GM12874 (cell line): ENCODE measurements at regions not wholly inside any gene's neighbourhood (a gene's known extent, or its start where the extent isn't known, plus 50 kb on each side); places are given as distances from the start of the nearest gene placed in this dataset.
A peak's percentile ranks its signal among the peaks of the same experiment; 100 is the strongest.

Experiments
- CTCF ChIP-seq: IDR thresholded peaks from 2 replicates; pipeline ENCODE4 v1.5.1; 2011; ENCODE audit warnings: low read depth, mild to moderate bottlenecking, control low read depth, low read length, moderate library complexity; ENCODE audit not compliant: insufficient read depth

GRCh38 chr12:90020436-90020835 is 311.8 kb upstream of the ATP2B1 start:
- no peak for TF ChIP-seq CTCF

GRCh38 chr12:90020014-90020413 is 311.4 kb upstream of the ATP2B1 start:
- no peak for TF ChIP-seq CTCF

- no peak for TF ChIP-seq CTCF
These were observed 308.7 kb upstream of the ATP2B1 start for GRCh38 chr12:90017316-90017715.

- no peak for TF ChIP-seq CTCF
These were observed 306.6 kb upstream of the ATP2B1 start for GRCh38 chr12:90015228-90015627.

GRCh38 chr12:90013409-90013808 is 304.8 kb upstream of the ATP2B1 start:
- TF ChIP-seq CTCF, result peak; percentile 47

GRCh38 chr12:90010089-90010488 is 301.5 kb upstream of the ATP2B1 start:
- no peak for TF ChIP-seq CTCF

GRCh38 chr12:90008277-90008676 is 299.6 kb upstream of the ATP2B1 start:
- TF ChIP-seq CTCF, result no peak
